A549 (cell line): ENCODE measurements at regions not wholly inside any gene's neighbourhood (a gene's known extent, or its start where the extent isn't known, plus 50 kb on each side); places are given as distances from the start of the nearest gene placed in this dataset.

Experiments used
- BHLHE40 ChIP-seq: IDR thresholded peaks from 2 replicates; pipeline ENCODE4 v1.6.1; 2012; ENCODE audit warnings: low read depth, low read length, inconsistent platforms
- CEBPB ChIP-seq, 2 experiments: fragments of >200 bp in 1 of 2; sonication (Bioruptor Twin) in 1 of 2; formaldehyde crosslinking in 1 of 2; IDR thresholded peaks; 2 replicates each; pipeline ENCODE4 v1.6.1; 2012 to 2016
- CHD2 ChIP-seq: fragments of 150-350 bp; IDR thresholded peaks from 2 replicates; pipeline ENCODE4 v1.6.1; 2014; ENCODE audit warnings: low read length; ENCODE audit not compliant: partially characterized antibody
- CTCF ChIP-seq: fragments of >200 bp; sonication (Bioruptor Twin); formaldehyde crosslinking; IDR thresholded peaks from 3 replicates; pipeline ENCODE4 v1.5.1; 2016
- EP300 ChIP-seq, 2 experiments: fragments of >200 bp; sonication (Bioruptor Twin); formaldehyde crosslinking; IDR thresholded peaks; 2 replicates in 1 of 2; 3 replicates in 1 of 2; pipeline ENCODE4 v1.6.1; 2016 to 2017
- HMGXB4 ChIP-seq: fragments of 250-450 bp; sonication (Bioruptor Pico); IDR thresholded peaks from 2 replicates; pipeline ENCODE4 v1.5.0; 2021; ENCODE audit warnings: mild to moderate bottlenecking, moderate library complexity, borderline replicate concordance
- JUN ChIP-seq, 2 experiments: fragments of >200 bp; sonication (Bioruptor Twin); formaldehyde crosslinking; IDR thresholded peaks; 2 replicates in 1 of 2; 3 replicates in 1 of 2; pipeline ENCODE4 v1.6.1; 2016 to 2017
- NFE2L2 ChIP-seq: fragments of 150-350 bp; conservative IDR thresholded peaks from 2 replicates; pipeline ENCODE4 v1.6.1; 2014; ENCODE audit warnings: low read length
- POLR2A ChIP-seq: IDR thresholded peaks from 2 replicates; pipeline ENCODE4 v1.6.1; 2012; ENCODE audit warnings: mild to moderate bottlenecking, low read length
- REST ChIP-seq: fragments of 200-600 bp; sonication (generic); IDR thresholded peaks from 2 replicates; pipeline ENCODE4 v1.6.1; 2016; ENCODE audit warnings: antibody characterized with exemption, mild to moderate bottlenecking, moderate library complexity

DNA sequence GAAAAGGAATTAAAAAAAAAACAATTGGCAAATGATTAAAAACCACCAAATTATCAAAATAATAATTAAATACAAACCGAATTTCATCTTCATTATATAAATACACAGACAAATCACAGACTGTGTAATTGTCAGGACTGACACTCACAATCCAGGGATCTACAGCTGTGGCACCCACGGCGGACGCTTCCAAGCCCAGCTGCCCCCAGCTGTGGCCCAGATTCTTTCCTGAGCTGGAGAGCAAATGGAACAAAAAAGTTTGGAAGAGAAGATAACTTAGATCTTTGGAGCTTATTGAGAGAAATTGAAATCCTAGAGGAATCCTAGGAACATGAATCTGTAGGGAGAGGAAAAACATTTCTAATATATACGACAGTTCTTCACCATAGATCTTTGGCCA is 316.1 kb downstream of the OTUD1 start:
- TF ChIP-seq CTCF, result no peak
- no peak for TF ChIP-seq HMGXB4 (CRISPR knock-in tag)
- TF ChIP-seq CHD2, result no peak
- TF ChIP-seq JUN (IDR thresholded peaks at IDR 0.05), result no peak
- TF ChIP-seq CEBPB (IDR thresholded peaks at IDR 0.05), result no peak
- no peak for TF ChIP-seq NFE2L2
- TF ChIP-seq BHLHE40, result no peak
- no peak for TF ChIP-seq POLR2A
- TF ChIP-seq REST, result no peak
- TF ChIP-seq EP300 (IDR thresholded peaks at IDR 0.05), result no peak
